ENCODE measurements at regions not wholly inside any gene's neighbourhood (a gene's known extent, or its start where the extent isn't known, plus 50 kb on each side); places are given as distances from the start of the nearest gene placed in this dataset.

DNA sequence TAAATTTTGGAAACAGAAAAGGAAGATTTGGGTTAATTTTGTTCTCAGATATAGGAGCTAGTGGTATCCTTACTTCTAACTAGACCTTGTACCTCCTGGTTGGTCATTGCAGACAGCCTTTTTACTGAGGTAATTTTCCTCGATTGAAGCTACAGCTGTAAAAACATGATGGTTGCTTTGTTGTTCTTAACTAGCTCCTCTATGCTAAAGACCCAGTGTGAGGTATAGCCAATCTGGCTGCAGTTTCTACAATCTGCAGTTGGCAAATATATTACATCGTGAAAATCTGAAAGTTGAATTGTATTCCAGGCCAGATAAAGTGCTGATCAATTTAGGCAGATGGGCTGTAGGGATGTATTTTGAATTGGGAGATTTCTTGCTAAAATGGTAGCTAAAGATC is 116.5 kb downstream of the AASDHPPT start:
- H3K27me3 ChIP-seq (ENCODE audit: insufficient read depth, low read length) = no peaks in the 10 kb centered on the region
- no peaks in the 10 kb centered on the region for H4K20me1 ChIP-seq (ENCODE audit: control insufficient read depth, insufficient read depth, insufficient read length)
- H3K79me2 ChIP-seq (ENCODE audit: insufficient read depth, low read length) = no peaks in the 10 kb centered on the region
- peaks cover 9% of the 10 kb centered on the region in 2 experiments for H3K9me3 Mint-ChIP-seq
- H3K36me3 Mint-ChIP-seq (ENCODE audit: insufficient read depth in 1 of 3, low read depth in 3 of 3) = peaks cover 1 to 4% (median 3%) of the 10 kb centered on the region in 3 experiments; a peak in 4 of 7 replicates
- no peaks in the 10 kb centered on the region for H3K9me3 ChIP-seq (ENCODE audit: control insufficient read depth, low read depth, low read length)
- H3K27me3 Mint-ChIP-seq (ENCODE audit: low read depth) = no peaks in the 10 kb centered on the region; the same call in 1 of the 2 replicates
- no peaks in the 10 kb centered on the region for H3K4me1 Mint-ChIP-seq
- H2AFZ ChIP-seq (ENCODE audit: low read length) = no peak overlapping the region
- H2BK120ac ChIP-seq (ENCODE audit: low read depth, low read length, poor library complexity, severe bottlenecking) = no peak overlapping the region
- no peak overlapping the region for H3K23ac ChIP-seq (ENCODE audit: insufficient read length, low read depth, low read length)
- H3K14ac ChIP-seq (ENCODE audit: insufficient read depth, low read length) = no peak overlapping the region
- no peak overlapping the region for H2BK5ac ChIP-seq (ENCODE audit: insufficient read length, low read length)
- no peak overlapping the region for H4K8ac ChIP-seq (replicated peaks; ENCODE audit: insufficient read length, low read depth, low read length)
- no peak overlapping the region for H2BK15ac ChIP-seq (ENCODE audit: low read depth, low read length)
- no peak for DNase-seq
- no peak overlapping the region for H3K56ac ChIP-seq (ENCODE audit: insufficient read length, low read depth, low read length)
- H4K91ac ChIP-seq (ENCODE audit: insufficient read length, low read depth, low read length) = no peak overlapping the region
- H2BK12ac ChIP-seq (ENCODE audit: insufficient read length, low read depth, low read length) = no peak overlapping the region
- H3K27ac Mint-ChIP-seq = no peak overlapping the region
- H3K4me2 ChIP-seq (ENCODE audit: insufficient read depth, insufficient read length, low read length) = no peak overlapping the region
- no CpG with 5 or more reads among the region's 2 CpGs for WGBS (ENCODE audit: extremely low coverage, insufficient read length, low lambda C conversion rate)
- no peaks in the 10 kb centered on the region for H3K4me1 ChIP-seq (ENCODE audit: insufficient read depth, low read length)
- no peaks in the 10 kb centered on the region for H3K79me1 ChIP-seq (ENCODE audit: insufficient read depth, low read depth, low read length, poor library complexity, severe bottlenecking)
- H3T11ph ChIP-seq (ENCODE audit: low read length) = no peak overlapping the region
- H2BK20ac ChIP-seq (ENCODE audit: low read depth, low read length, poor library complexity, severe bottlenecking) = no peak overlapping the region
- H3K4me3 Mint-ChIP-seq = no peak overlapping the region
- H3K4ac ChIP-seq (ENCODE audit: low read depth, low read length) = no peak overlapping the region
- no peak overlapping the region for H3K27ac ChIP-seq (ENCODE audit: insufficient read length, low read depth, low read length)
- H3K18ac ChIP-seq (ENCODE audit: insufficient read length, low read depth, low read length) = no peak overlapping the region
- no peak overlapping the region for H3K9ac ChIP-seq (ENCODE audit: extremely low read depth, insufficient read length, low read length)
- H2AK5ac ChIP-seq (ENCODE audit: insufficient read length, low read length) = no peak overlapping the region
- no peaks in the 10 kb centered on the region for H3K23me2 ChIP-seq (ENCODE audit: insufficient read length, low read depth, low read length, poor library complexity, severe bottlenecking)
- TF ChIP-seq, protein P1, sequence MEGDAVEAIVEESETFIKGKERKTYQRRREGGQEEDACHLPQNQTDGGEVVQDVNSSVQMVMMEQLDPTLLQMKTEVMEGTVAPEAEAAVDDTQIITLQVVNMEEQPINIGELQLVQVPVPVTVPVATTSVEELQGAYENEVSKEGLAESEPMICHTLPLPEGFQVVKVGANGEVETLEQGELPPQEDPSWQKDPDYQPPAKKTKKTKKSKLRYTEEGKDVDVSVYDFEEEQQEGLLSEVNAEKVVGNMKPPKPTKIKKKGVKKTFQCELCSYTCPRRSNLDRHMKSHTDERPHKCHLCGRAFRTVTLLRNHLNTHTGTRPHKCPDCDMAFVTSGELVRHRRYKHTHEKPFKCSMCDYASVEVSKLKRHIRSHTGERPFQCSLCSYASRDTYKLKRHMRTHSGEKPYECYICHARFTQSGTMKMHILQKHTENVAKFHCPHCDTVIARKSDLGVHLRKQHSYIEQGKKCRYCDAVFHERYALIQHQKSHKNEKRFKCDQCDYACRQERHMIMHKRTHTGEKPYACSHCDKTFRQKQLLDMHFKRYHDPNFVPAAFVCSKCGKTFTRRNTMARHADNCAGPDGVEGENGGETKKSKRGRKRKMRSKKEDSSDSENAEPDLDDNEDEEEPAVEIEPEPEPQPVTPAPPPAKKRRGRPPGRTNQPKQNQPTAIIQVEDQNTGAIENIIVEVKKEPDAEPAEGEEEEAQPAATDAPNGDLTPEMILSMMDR (conservative IDR thresholded peaks at IDR 0.05) = no peak
- no peak overlapping the region for H4K5ac ChIP-seq (ENCODE audit: insufficient read length, low read depth, low read length)

All from H9 (cell line).